ENCODE measurements at regions not wholly inside any gene's neighbourhood (a gene's known extent, or its start where the extent isn't known, plus 50 kb on each side); places are given as distances from the start of the nearest gene placed in this dataset.
"Not testable (repeated sequence)": the region's sequence is repeated elsewhere in the genome, so short reads cannot be mapped to it uniquely, and the experiment has no call there.

DNA sequence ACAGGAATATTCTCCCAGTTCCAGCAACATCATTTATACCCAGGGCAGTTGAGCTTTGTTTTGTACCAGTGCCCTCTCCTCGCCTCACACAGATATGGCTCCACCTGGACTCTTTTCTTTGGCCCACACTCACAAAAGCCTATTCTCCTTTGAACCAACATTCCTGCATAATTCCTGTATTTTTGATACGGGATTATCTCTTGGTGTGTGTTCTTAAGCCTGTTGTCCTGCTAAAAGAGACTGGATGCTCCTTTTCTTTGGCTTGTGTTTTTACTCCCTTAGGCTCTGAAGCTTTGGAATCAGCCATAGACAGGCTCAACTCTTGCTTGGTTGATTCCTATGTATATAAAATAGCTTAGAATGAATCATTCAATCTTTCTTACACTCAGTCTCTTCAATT lies 305.4 kb upstream of the SATB1 start:
- DNase-seq, result no peak

DNA sequence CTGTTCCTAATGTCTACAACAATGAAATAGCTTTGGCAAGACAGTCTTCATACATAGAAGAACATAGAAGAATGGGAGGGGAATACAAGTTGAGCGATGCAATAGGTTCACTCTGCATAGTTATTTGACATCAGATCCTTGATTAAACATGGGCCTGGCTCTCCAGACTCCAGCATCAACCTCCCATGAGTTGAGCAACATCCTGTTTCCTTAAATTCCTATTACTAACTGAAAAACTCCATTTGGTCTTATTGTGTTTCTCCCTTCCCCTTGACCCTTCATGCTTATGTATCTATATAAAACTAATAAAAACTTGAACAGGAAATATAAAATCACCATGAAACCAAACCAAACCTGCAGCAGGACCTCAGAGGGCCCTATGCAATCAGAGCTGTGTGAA lies 304.5 kb upstream of the SATB1 start:
- DNase-seq, result no peak

- DNase-seq, result peak; percentile 14
Measured at GRCh38 chr3:18725668-18726407, 300.7 kb upstream of the SATB1 start.

GRCh38 chr3:18724456-18724855 lies 299.3 kb upstream of the SATB1 start:
- no peak for DNase-seq

DNA sequence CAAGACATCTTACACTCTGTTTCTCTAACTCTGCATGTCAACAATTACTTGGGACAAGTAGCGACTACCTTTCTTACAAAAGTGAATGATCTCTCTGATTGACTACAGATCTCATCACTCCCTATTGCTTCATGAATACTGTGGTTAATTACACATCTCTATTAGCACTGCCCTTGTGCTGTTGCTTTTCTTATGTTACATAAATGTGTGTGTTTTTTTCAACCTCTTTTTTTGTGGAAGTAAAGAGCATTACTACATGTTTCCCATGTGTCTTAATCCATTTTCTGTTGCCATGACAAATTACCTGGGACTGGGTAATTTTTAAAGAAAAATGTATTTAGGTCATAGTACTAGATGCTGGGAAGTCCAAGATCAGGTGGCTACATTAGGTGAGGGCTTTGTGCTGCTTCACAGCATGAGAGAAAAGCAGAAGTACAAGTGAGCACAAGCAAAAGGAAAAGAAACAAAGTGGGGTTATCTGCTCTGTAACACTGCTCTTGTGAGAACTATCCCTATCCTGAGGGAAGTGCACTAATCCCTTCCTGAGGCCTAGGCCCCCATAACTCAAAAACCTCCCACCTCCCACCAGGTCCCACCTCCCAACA lies 298.2 kb upstream of the SATB1 start:
- DNase-seq, result no peak

DNA sequence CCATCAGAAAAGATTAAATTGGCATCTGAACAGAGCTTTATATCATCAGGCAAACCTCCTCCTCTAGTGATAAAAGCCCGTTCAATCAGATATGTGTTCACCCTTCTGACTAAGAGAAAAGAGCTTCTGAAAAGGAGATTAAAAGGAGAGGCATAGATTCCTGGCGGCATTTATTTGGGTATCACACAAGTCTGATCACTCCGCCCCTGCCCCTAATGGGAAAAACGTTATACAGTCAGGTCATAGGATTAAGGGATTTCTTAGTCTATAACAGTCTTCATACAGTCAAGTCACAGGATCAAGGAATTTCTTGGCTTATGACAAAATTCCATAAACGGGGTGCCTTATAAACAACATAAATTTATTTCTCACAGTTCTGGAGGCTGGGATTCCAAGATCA lies 295.4 kb upstream of the SATB1 start:
- no peak for DNase-seq

DNA sequence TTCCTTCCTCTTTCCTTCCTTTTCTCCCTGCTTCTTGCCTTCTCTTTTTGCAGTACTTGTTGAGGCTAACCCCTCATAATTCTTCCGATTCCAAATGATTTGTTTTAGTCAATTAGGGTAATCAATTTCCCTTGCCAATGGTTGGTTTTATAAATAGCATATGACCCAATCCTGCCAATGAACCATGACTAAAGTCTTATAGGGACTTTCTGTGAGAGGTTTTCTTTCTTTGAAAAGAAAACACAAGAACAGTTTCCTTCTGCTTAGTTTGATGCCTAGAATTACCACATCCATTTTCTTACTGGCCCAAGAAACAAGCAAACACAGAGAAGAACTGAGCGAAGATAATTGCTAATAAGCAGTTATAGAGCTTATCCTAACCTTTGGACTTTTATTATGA lies 292.5 kb upstream of the SATB1 start:
- no peak for DNase-seq

DNA sequence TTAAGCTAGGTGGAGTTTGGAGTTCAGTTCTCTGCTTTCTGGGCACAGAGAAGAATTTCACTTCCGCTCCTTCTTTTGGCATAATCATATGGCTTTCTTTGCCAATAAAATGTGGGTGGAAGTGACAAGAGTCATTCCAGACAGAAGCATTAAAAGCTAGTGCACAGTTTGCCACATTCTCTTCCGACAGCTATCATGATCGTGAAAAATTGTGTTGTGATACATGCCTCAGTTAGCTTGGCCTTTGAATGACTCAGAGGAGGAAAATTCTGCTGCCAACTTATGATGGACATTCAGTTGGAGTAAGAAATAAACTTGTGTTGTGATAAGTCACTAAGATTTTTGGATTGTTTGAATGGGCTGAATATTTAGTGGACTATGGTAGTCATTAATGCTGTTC lies 291.7 kb upstream of the SATB1 start:
- DNase-seq, result no peak

DNA sequence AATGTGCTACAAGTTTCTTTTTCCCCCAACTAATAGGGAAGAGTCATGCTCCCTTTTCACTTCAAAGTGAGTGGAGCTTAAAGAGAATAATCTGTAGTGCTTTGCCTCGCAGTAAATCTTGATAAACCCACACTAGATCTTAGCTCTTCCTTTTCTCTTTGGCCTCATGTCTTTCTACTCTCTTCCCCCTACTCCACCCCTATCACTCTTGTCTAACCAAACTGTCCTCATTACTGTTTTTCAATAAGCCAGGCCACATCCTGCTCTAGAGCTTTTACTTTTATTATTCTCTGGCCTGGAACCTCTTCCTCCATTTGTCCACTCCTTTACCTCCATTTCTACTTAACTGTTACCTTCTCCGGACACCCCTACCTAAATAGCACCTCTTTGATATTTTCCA lies 291.0 kb upstream of the SATB1 start:
- no peak for DNase-seq

DNA sequence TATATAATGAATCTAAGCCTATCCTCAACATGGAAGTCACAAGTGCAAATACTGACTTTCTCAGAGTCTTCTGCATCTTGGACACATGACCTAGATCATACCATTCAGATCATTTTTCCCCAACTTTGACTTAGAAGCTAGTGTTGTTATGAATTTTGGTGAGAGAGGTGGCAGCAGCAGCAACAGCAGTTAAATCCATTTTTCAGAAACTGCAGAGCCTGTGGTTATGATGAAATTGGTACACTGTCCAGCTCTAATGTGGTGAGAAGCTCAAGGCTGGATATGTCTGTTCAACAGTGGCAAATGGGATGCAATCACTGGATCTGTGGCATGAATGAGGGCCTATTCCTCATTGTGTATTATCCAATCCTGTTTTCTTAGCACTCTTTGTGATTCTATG lies 290.1 kb upstream of the SATB1 start:
- no peak for DNase-seq

GRCh38 chr3:18713577-18713951 lies 288.4 kb upstream of the SATB1 start:
- no peak for DNase-seq

DNA sequence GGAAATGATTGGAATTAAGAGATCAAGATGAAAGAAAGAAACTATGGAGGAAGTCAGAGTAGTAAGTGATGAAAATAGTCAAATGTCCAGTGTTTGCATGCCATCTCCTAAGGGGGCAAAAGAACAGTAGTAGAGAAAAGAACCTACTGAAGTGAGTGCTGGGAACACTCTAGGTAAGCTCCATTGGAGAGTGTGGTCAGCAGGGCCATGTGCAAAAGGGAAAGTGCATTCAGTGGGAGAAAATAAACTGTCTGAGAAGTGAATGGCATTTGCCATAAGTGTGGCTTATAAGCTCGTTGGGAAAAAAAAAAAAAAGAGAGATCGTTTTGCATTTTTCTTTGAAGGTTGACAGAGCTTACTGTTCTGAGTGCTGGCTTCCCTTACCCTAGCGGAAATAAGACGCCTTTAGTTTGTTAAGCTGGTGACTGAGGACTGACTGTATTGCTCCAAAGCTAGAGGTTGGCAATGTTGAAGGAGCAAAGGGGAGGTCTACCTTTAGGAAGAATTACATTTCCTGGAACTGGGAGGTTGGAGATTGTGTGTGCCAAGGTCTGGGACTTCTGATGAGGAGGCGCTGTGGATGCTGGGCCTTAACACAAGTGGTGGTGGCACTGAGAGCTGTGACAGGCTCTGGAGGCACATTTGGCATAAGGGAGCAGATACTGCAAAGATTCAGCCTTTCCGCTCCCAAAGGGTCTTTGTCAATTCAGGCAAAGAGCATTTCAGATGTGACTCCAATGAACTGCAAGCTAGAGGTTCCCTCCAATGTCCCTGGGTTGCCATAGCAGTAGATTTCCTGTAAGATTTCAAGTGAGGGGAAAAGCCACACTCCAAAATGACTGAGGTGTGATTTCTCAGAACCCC lies 287.8 kb upstream of the SATB1 start:
- no peak for DNase-seq

- no peak for DNase-seq
Measured at GRCh38 chr3:18704326-18704725, 279.2 kb upstream of the SATB1 start.

GRCh38 chr3:18703798-18704197 lies 278.7 kb upstream of the SATB1 start:
- no peak for DNase-seq

DNA sequence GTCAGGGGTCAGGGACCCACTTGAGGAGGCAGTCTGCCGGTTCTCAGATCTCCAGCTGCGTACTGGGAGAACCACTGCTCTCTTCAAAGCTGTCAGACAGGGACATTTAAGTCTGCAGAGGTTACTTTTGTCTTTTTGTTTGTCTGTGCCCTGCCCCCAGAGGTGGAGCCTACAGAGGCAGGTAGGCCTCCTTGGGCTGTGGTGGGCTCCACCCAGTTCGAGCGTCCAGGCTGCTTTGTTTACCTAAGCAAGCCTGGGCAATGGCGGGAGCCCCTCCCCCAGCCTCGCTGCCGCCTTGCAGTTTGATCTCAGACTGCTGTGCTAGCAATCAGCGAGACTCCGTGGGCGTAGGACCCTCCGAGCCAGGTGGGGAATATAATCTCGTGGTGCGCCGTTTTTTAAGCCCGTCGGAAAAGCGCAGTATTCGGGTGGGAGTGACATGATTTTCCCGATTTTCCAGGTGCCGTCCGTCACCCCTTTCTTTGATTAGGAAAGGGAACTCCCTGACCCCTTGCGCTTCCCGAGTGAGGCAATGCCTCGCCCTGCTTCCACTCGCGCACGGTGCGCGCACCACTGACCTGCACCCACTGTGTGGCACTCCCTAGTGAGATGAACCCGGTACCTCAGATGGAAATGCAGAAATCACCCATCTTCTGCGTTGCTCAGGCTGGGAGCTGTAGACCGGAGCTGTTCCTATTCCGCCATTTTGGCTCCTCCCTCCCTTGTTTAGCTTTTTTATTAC lies 268.6 kb upstream of the SATB1 start:
- DNase-seq, result not testable (repeated sequence)

DNA sequence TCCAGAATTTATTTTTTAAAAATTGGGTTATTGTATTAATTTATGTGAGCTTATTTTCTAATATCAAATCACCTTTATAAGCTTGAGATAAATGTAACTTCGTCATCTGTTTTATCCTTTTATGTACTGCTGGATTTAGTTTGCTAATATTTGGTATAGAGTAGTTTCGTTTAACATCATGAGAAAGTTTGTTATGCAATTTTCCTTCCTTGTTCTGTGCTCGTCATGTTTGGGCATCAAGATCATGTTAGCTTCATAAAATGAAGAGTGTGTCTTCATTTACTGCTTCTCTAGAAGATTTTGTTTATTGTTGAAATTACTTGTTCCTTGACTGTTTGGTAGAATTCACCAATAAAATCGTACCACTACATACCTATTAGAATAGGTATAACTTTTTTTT lies 262.1 kb upstream of the SATB1 start:
- no peak for DNase-seq

GRCh38 chr3:18683900-18684299 lies 258.8 kb upstream of the SATB1 start:
- DNase-seq, result no peak

GRCh38 chr3:18681818-18682345 lies 256.7 kb upstream of the SATB1 start:
- DNase-seq, result no peak

GRCh38 chr3:18680758-18681157 lies 255.6 kb upstream of the SATB1 start:
- DNase-seq, result no peak

GRCh38 chr3:18679238-18679637 lies 254.1 kb upstream of the SATB1 start:
- no peak for DNase-seq

GRCh38 chr3:18675197-18675596 lies 250.1 kb upstream of the SATB1 start:
- no peak for DNase-seq

DNA sequence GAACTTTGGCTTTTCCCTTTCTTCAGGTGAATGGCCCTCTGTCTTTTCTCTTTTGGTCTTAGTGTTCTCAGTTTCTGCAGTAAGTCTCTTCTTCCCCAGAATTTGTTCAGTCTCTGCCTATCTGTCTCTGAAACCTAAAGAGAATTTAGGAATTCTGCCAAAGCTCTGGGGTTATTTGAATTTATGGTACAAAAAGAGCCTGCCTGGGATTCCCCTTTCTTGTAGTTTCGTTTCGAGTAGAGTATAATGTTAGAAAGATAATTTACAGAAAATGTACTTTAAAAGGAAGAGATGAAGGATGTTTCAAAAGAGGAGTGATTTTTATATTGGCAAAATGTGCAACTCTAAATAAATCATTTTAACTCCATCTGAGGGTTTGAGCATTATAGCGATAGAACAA lies 247.4 kb upstream of the SATB1 start:
- no peak for DNase-seq

DNA sequence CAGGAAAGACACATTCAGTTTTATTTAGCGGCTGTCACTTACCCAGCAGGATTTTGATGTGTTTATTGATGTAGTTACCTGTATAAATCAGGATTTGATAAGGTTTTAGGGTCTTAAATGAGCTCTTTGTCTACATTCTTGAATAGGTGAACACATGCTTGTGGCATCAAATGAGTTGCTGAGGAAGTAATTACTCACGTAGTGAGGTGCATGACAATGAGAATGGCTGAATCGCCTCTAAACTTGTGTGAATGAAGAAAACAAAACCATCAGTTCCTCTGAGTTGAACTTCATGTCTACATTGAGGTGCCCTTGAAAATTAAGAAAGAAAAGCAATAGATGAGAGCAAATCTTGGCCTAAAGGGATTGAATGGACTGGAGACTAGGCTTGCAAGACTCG lies 245.6 kb upstream of the SATB1 start:
- DNase-seq, result no peak
